WTC11 (cell line): ENCODE measurements at regions not wholly inside any gene's neighbourhood (a gene's known extent, or its start where the extent isn't known, plus 50 kb on each side); places are given as distances from the start of the nearest gene placed in this dataset.

Source experiments
- ATAC-seq: fragments of 200-7000 bp; cut with Tn5 transposase; 2 replicates; pipeline ENCODE4 v1.10.0; 2021; ENCODE audit warnings: mild to moderate bottlenecking, moderate library complexity
- CTCF ChIA-PET: fragments of 300-600 bp; sonication (Branson Sonifier 250); formaldehyde crosslinking; loops from one replicate; lab custom pipeline; 2021; ENCODE audit warnings: antibody characterized with exemption; lab: Charles Lee
- POLR2A ChIA-PET: fragments of 350-600 bp; sonication (Branson Sonifier 250); formaldehyde crosslinking; loops from one replicate; lab custom pipeline; 2021; ENCODE audit warnings: antibody characterized with exemption; lab: Charles Lee
- DNase-seq: peaks from one replicate; pipeline ENCODE4 v3.0.0; 2021; ENCODE audit warnings: low spot score
- H3K27ac Mint-ChIP-seq: 2 replicates; pipeline ENCODE4 v1.8.0; 2021; ENCODE audit warnings: mixed read lengths
- H3K27me3 Mint-ChIP-seq: 2 replicates; pipeline ENCODE4 v1.8.0; 2021; ENCODE audit warnings: low read depth, mild to moderate bottlenecking, moderate library complexity, mixed read lengths
- H3K36me3 Mint-ChIP-seq: 2 replicates; pipeline ENCODE4 v1.8.0; 2021; ENCODE audit warnings: mixed read lengths
- H3K4me1 Mint-ChIP-seq: 2 replicates; pipeline ENCODE4 v1.8.0; 2022; ENCODE audit warnings: mixed read lengths
- H3K4me3 Mint-ChIP-seq: 2 replicates; pipeline ENCODE4 v1.8.0; 2021; ENCODE audit warnings: mild to moderate bottlenecking, moderate library complexity, mixed read lengths
- H3K9me3 Mint-ChIP-seq: 2 replicates; pipeline ENCODE4 v1.8.0; 2021; ENCODE audit warnings: mixed read lengths
- ATF1 ChIP-seq: sonication (generic); formaldehyde crosslinking; IDR thresholded peaks from 2 replicates; pipeline ENCODE4 v1.8.1; 2023; ENCODE audit warnings: mild to moderate bottlenecking, moderate library complexity, missing genetic modification reagents
- CREB1 ChIP-seq: sonication (generic); formaldehyde crosslinking; IDR thresholded peaks from 2 replicates; pipeline ENCODE4 v1.8.0; 2023; ENCODE audit warnings: mild to moderate bottlenecking, missing genetic modification reagents
- HMGA2 ChIP-seq: fragments of 250-450 bp; sonication (Bioruptor Pico); IDR thresholded peaks from 2 replicates; pipeline ENCODE4 v1.4.0; 2021; ENCODE audit warnings: mild to moderate bottlenecking, moderate library complexity
- JUN ChIP-seq: sonication (generic); formaldehyde crosslinking; IDR thresholded peaks from 2 replicates; pipeline ENCODE4 v1.8.0; 2023; ENCODE audit warnings: mild to moderate bottlenecking, missing genetic modification reagents
- KAT7 ChIP-seq: sonication (generic); formaldehyde crosslinking; IDR thresholded peaks from 2 replicates; pipeline ENCODE4 v1.8.1; 2023; ENCODE audit warnings: missing genetic modification reagents, mild to moderate bottlenecking, borderline replicate concordance
- NFE2L1 ChIP-seq: sonication (generic); formaldehyde crosslinking; IDR thresholded peaks from 2 replicates; pipeline ENCODE4 v1.8.1; 2023; ENCODE audit warnings: missing genetic modification reagents
- NFYB ChIP-seq: sonication (generic); formaldehyde crosslinking; conservative IDR thresholded peaks from 2 replicates; pipeline ENCODE4 v1.8.0; 2022; ENCODE audit warnings: low read depth, missing genetic modification reagents
- RORB ChIP-seq: fragments of 250-450 bp; sonication (Bioruptor Pico); IDR thresholded peaks from 2 replicates; pipeline ENCODE4 v1.9.0; 2021; ENCODE audit warnings: mild to moderate bottlenecking
- ZNF121 ChIP-seq: sonication (generic); formaldehyde crosslinking; IDR thresholded peaks from 2 replicates; pipeline ENCODE4 v1.8.0; 2023; ENCODE audit warnings: missing genetic modification reagents
- ZNF219 ChIP-seq: sonication (generic); formaldehyde crosslinking; IDR thresholded peaks from 2 replicates; pipeline ENCODE4 v1.8.0; 2023; ENCODE audit warnings: missing genetic modification reagents, mild to moderate bottlenecking, borderline replicate concordance
- ZNF317 ChIP-seq: sonication (generic); formaldehyde crosslinking; IDR thresholded peaks from 2 replicates; pipeline ENCODE4 v1.8.1; 2023; ENCODE audit warnings: low read depth, mild to moderate bottlenecking, moderate library complexity, missing genetic modification reagents, borderline replicate concordance
- ZNF671 ChIP-seq: fragments of 250-450 bp; sonication (Bioruptor Pico); IDR thresholded peaks from 2 replicates; pipeline ENCODE4 v1.8.0; 2021; ENCODE audit warnings: mild to moderate bottlenecking
- TF ChIP-seq, protein P1 (sequence below): sonication (generic); formaldehyde crosslinking; IDR thresholded peaks from 2 replicates; pipeline ENCODE4 v1.8.1; 2023; ENCODE audit warnings: mild to moderate bottlenecking, moderate library complexity, missing genetic modification reagents
- TF ChIP-seq, protein P2 (sequence below): sonication (generic); formaldehyde crosslinking; IDR thresholded peaks from 2 replicates; pipeline ENCODE4 v1.8.1; 2022; ENCODE audit warnings: low read depth, missing genetic modification reagents, borderline replicate concordance
- TF ChIP-seq, protein P3 (sequence below): sonication (generic); formaldehyde crosslinking; conservative IDR thresholded peaks from 2 replicates; pipeline ENCODE4 v1.8.1; 2023; ENCODE audit warnings: mild to moderate bottlenecking, low read depth, missing genetic modification reagents, moderate library complexity
- TF ChIP-seq, protein P4 (sequence below): sonication (generic); formaldehyde crosslinking; IDR thresholded peaks from 2 replicates; pipeline ENCODE4 v1.8.1; 2023; ENCODE audit warnings: mild to moderate bottlenecking, missing genetic modification reagents, moderate library complexity
- TF ChIP-seq, protein P5 (sequence below): sonication (generic); formaldehyde crosslinking; IDR thresholded peaks from 2 replicates; pipeline ENCODE4 v1.8.1; 2022; ENCODE audit warnings: mild to moderate bottlenecking, missing genetic modification reagents, moderate library complexity, borderline replicate concordance
- TF ChIP-seq, protein P6 (sequence below): sonication (generic); formaldehyde crosslinking; IDR thresholded peaks from 2 replicates; pipeline ENCODE4 v1.8.0; 2022; ENCODE audit warnings: mild to moderate bottlenecking, missing genetic modification reagents
- TF ChIP-seq, protein P7 (sequence below): sonication (generic); formaldehyde crosslinking; IDR thresholded peaks from 2 replicates; pipeline ENCODE4 v1.8.0; 2022; ENCODE audit warnings: mild to moderate bottlenecking, missing genetic modification reagents
- TF ChIP-seq, protein P8 (sequence below): fragments of 250-450 bp; sonication (Bioruptor Pico); IDR thresholded peaks from 2 replicates; pipeline ENCODE4 v1.9.0; 2021; ENCODE audit warnings: moderate library complexity, mild to moderate bottlenecking, inconsistent platforms, borderline replicate concordance
- TF ChIP-seq, protein P9 (sequence below): sonication (generic); formaldehyde crosslinking; IDR thresholded peaks from 2 replicates; pipeline ENCODE4 v1.8.1; 2023; ENCODE audit warnings: mild to moderate bottlenecking, missing genetic modification reagents, moderate library complexity

DNA sequence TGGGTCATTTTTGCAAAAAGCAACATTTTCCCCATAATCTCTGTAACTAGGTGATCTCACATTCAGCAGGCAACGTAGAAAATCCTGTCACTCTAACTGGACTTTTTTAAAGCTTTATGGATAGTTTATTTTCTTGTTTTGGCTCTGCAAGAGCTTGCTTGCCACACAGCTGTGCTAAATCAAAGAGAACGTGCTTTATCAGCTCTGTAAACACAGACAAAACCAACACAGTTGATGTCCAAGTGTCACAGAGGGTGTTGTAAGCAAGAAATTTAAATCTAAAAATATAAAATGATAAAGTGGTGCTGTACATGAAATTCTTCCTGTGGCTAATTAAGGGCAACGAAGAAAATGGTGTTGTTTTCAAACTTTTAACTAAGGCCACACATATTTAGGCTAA is 97.5 kb upstream of the STAC start (continued):
- TF ChIP-seq, protein P1, sequence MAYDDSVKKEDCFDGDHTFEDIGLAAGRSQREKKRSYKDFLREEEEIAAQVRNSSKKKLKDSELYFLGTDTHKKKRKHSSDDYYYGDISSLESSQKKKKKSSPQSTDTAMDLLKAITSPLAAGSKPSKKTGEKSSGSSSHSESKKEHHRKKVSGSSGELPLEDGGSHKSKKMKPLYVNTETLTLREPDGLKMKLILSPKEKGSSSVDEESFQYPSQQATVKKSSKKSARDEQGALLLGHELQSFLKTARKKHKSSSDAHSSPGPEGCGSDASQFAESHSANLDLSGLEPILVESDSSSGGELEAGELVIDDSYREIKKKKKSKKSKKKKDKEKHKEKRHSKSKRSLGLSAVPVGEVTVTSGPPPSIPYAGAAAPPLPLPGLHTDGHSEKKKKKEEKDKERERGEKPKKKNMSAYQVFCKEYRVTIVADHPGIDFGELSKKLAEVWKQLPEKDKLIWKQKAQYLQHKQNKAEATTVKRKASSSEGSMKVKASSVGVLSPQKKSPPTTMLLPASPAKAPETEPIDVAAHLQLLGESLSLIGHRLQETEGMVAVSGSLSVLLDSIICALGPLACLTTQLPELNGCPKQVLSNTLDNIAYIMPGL (CRISPR knock-in tag) = no peak
- no peak for TF ChIP-seq NFYB (CRISPR knock-in tag)
- TF ChIP-seq, protein P2, sequence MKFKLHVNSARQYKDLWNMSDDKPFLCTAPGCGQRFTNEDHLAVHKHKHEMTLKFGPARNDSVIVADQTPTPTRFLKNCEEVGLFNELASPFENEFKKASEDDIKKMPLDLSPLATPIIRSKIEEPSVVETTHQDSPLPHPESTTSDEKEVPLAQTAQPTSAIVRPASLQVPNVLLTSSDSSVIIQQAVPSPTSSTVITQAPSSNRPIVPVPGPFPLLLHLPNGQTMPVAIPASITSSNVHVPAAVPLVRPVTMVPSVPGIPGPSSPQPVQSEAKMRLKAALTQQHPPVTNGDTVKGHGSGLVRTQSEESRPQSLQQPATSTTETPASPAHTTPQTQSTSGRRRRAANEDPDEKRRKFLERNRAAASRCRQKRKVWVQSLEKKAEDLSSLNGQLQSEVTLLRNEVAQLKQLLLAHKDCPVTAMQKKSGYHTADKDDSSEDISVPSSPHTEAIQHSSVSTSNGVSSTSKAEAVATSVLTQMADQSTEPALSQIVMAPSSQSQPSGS = no peak

DNA sequence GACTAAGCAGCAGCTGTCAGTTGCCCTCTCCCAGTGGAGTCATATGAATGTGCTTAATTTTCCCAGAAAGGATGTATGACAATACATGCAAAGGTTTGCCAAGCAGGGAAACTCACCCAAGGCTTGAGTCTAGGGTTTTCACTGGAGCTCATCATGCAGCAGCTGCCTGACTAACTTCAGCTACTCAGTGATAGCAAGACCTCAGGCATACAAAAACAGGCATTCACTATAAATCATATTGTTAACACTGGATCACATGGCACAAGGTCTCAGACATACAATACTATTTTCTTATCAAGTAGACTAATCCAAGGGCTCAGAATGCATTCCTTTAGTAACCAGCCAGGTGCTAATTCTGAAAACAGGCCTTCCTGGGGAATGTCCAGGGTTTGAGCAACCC is 85.0 kb upstream of the STAC start:
- no peak for ATAC-seq
- H3K4me3 Mint-ChIP-seq = no peak overlapping the region
- no peaks in the 10 kb centered on the region; the same call in 1 of the 2 replicates for H3K36me3 Mint-ChIP-seq
- ChIA-PET CTCF (no interaction called here), POLR2A (no interaction called here)
- no peak overlapping the region for H3K27ac Mint-ChIP-seq
- peaks cover 11% of the 10 kb centered on the region for H3K9me3 Mint-ChIP-seq
- TF ChIP-seq, protein P3, sequence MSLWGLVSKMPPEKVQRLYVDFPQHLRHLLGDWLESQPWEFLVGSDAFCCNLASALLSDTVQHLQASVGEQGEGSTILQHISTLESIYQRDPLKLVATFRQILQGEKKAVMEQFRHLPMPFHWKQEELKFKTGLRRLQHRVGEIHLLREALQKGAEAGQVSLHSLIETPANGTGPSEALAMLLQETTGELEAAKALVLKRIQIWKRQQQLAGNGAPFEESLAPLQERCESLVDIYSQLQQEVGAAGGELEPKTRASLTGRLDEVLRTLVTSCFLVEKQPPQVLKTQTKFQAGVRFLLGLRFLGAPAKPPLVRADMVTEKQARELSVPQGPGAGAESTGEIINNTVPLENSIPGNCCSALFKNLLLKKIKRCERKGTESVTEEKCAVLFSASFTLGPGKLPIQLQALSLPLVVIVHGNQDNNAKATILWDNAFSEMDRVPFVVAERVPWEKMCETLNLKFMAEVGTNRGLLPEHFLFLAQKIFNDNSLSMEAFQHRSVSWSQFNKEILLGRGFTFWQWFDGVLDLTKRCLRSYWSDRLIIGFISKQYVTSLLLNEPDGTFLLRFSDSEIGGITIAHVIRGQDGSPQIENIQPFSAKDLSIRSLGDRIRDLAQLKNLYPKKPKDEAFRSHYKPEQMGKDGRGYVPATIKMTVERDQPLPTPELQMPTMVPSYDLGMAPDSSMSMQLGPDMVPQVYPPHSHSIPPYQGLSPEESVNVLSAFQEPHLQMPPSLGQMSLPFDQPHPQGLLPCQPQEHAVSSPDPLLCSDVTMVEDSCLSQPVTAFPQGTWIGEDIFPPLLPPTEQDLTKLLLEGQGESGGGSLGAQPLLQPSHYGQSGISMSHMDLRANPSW (CRISPR knock-in tag) = no peak
- no peak for TF ChIP-seq ZNF219 (CRISPR knock-in tag)
- TF ChIP-seq HMGA2 = no peak
- no peak for TF ChIP-seq ZNF317 (CRISPR knock-in tag)
- TF ChIP-seq RORB (CRISPR knock-in tag) = no peak
- no peak for TF ChIP-seq ATF1
- TF ChIP-seq, protein P4, sequence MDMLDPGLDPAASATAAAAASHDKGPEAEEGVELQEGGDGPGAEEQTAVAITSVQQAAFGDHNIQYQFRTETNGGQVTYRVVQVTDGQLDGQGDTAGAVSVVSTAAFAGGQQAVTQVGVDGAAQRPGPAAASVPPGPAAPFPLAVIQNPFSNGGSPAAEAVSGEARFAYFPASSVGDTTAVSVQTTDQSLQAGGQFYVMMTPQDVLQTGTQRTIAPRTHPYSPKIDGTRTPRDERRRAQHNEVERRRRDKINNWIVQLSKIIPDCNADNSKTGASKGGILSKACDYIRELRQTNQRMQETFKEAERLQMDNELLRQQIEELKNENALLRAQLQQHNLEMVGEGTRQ (CRISPR knock-in tag) = no peak
- TF ChIP-seq ZNF671 (CRISPR knock-in tag) = no peak
- TF ChIP-seq, protein P5, sequence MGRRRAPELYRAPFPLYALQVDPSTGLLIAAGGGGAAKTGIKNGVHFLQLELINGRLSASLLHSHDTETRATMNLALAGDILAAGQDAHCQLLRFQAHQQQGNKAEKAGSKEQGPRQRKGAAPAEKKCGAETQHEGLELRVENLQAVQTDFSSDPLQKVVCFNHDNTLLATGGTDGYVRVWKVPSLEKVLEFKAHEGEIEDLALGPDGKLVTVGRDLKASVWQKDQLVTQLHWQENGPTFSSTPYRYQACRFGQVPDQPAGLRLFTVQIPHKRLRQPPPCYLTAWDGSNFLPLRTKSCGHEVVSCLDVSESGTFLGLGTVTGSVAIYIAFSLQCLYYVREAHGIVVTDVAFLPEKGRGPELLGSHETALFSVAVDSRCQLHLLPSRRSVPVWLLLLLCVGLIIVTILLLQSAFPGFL = no peak
- H3K4me1 Mint-ChIP-seq = no peaks in the 10 kb centered on the region
- no peaks in the 10 kb centered on the region for H3K27me3 Mint-ChIP-seq
- DNase-seq = no peak

DNA sequence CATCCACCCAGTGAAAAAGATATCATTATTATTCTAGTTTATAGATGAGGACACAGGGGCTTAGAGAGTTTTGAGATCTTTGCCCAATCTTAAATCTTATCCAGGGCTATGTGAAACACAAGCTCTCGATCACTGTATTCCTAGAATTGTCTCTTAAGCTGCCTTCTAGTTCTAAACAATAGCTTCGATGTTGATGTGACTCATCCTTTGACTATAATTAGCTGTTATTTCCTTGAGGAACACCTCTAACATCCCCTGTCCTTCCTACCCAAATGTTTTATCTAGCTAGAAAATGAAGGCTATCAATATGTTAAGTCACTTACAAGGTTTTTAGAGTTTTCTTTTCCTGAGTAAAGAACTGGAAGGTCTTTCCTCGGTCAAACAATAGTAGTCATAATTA is 83.1 kb upstream of the STAC start:
- H3K27me3 Mint-ChIP-seq = no peaks in the 10 kb centered on the region
- no peak for DNase-seq
- ChIA-PET POLR2A (no interaction called here), CTCF (no interaction called here)
- H3K4me1 Mint-ChIP-seq = no peaks in the 10 kb centered on the region
- peaks cover 11% of the 10 kb centered on the region for H3K9me3 Mint-ChIP-seq
- no peaks in the 10 kb centered on the region; the same call in 1 of the 2 replicates for H3K36me3 Mint-ChIP-seq
- H3K4me3 Mint-ChIP-seq = no peak overlapping the region
- no peak for ATAC-seq
- H3K27ac Mint-ChIP-seq = no peak overlapping the region
- no peak for TF ChIP-seq ZNF121
- no peak for TF ChIP-seq CREB1 (CRISPR knock-in tag)
- TF ChIP-seq, protein P6, sequence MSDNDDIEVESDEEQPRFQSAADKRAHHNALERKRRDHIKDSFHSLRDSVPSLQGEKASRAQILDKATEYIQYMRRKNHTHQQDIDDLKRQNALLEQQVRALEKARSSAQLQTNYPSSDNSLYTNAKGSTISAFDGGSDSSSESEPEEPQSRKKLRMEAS = no peak
- TF ChIP-seq, protein P7, sequence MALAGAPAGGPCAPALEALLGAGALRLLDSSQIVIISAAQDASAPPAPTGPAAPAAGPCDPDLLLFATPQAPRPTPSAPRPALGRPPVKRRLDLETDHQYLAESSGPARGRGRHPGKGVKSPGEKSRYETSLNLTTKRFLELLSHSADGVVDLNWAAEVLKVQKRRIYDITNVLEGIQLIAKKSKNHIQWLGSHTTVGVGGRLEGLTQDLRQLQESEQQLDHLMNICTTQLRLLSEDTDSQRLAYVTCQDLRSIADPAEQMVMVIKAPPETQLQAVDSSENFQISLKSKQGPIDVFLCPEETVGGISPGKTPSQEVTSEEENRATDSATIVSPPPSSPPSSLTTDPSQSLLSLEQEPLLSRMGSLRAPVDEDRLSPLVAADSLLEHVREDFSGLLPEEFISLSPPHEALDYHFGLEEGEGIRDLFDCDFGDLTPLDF (CRISPR knock-in tag) = no peak
- no peak for TF ChIP-seq KAT7 (CRISPR knock-in tag)
- TF ChIP-seq, protein P8, sequence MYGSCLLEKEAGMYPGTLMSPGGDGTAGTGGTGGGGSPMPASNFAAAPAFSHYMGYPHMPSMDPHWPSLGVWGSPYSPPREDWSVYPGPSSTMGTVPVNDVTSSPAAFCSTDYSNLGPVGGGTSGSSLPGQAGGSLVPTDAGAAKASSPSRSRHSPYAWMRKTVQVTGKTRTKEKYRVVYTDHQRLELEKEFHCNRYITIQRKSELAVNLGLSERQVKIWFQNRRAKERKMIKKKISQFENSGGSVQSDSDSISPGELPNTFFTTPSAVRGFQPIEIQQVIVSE (CRISPR knock-in tag) = no peak
- TF ChIP-seq, protein P9, sequence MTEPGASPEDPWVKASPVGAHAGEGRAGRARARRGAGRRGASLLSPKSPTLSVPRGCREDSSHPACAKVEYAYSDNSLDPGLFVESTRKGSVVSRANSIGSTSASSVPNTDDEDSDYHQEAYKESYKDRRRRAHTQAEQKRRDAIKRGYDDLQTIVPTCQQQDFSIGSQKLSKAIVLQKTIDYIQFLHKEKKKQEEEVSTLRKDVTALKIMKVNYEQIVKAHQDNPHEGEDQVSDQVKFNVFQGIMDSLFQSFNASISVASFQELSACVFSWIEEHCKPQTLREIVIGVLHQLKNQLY (CRISPR knock-in tag) = no peak
- TF ChIP-seq JUN = no peak
- TF ChIP-seq, protein P3 (CRISPR knock-in tag) = no peak
- TF ChIP-seq NFE2L1 = no peak
